Bronchial epithelial cell (primary cell): ENCODE measurements at regions not wholly inside any gene's neighbourhood (a gene's known extent, or its start where the extent isn't known, plus 50 kb on each side); places are given as distances from the start of the nearest gene placed in this dataset.

Source experiments
- DNase-seq: peaks from one replicate; pipeline ENCODE4 v3.0.0-alpha.2; 2010; ENCODE audit warnings: low read depth
- FAIRE-seq: peaks from 2 replicates; lab custom pipeline; 2011; peaks lifted over from hg19 to GRCh38; lab: Jason Lieb, UNC
- H3K27me3 ChIP-seq: 2 replicates; pipeline ENCODE4 v1.5.1; 2011; ENCODE audit warnings: low read length; ENCODE audit not compliant: control insufficient read depth, insufficient read depth
- H3K36me3 ChIP-seq: 2 replicates; pipeline ENCODE4 v1.5.1; 2011; ENCODE audit warnings: low read length; ENCODE audit not compliant: control insufficient read depth, insufficient read depth
- H3K4me3 ChIP-seq: 2 replicates; pipeline ENCODE4 v1.5.1; 2011; ENCODE audit warnings: mild to moderate bottlenecking, low read depth, low read length, control low read depth
- TF ChIP-seq, protein P1 (sequence below): IDR thresholded peaks from 2 replicates; pipeline ENCODE4 v1.5.1; 2011; ENCODE audit warnings: mild to moderate bottlenecking, moderate library complexity, low read length, control low read depth, inconsistent platforms; ENCODE audit not compliant: insufficient read depth, severe bottlenecking

DNA sequence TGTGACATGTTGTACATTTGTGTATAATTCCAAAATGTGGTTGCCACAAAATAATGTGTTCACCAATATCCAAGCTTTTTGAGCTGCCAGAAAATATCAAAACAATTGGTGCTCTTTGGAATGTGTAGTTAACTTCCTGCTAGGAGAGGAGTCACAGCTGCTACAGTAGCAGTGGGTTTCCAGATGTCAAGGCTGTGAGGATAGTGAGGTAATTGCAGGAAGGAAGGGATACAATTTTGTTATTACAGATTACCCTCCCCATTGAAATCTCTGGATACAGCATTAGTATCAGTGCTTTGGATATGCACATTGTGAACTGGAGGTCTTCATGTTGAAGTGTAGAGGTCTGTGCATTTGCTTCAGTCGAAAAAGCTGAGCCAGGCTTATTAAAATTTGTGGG is 253.2 kb downstream of the PTPRC start:
- DNase-seq: no peak
- TF ChIP-seq, protein P1, sequence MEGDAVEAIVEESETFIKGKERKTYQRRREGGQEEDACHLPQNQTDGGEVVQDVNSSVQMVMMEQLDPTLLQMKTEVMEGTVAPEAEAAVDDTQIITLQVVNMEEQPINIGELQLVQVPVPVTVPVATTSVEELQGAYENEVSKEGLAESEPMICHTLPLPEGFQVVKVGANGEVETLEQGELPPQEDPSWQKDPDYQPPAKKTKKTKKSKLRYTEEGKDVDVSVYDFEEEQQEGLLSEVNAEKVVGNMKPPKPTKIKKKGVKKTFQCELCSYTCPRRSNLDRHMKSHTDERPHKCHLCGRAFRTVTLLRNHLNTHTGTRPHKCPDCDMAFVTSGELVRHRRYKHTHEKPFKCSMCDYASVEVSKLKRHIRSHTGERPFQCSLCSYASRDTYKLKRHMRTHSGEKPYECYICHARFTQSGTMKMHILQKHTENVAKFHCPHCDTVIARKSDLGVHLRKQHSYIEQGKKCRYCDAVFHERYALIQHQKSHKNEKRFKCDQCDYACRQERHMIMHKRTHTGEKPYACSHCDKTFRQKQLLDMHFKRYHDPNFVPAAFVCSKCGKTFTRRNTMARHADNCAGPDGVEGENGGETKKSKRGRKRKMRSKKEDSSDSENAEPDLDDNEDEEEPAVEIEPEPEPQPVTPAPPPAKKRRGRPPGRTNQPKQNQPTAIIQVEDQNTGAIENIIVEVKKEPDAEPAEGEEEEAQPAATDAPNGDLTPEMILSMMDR: no peak
- no peak overlapping the region for H3K4me3 ChIP-seq
- no peaks in the 10 kb centered on the region for H3K27me3 ChIP-seq
- H3K36me3 ChIP-seq: no peaks in the 10 kb centered on the region
- no peak for FAIRE-seq

DNA sequence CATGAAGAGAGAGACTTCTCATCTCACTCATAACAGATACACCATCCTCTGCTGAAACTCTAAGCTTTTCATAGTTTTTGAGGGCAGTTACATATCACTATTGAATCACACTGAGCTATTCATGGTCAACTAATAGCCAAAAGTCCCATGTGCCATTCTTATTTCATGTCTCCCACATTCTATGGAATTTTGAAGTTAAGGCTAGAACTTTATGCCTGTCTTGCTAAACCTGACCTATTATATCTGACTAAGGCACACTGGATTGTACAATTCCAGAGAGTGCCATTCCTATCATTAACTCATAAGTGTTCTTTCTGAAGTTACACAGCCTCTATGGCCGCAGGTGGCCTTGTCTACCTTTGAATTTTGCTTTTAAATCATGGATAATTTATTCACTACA is 254.3 kb downstream of the PTPRC start:
- DNase-seq (no peak), FAIRE-seq (no peak)
- TF ChIP-seq, protein P1: no peak
- H3K27me3 ChIP-seq: no peaks in the 10 kb centered on the region
- no peak overlapping the region for H3K4me3 ChIP-seq
- H3K36me3 ChIP-seq: no peaks in the 10 kb centered on the region

DNA sequence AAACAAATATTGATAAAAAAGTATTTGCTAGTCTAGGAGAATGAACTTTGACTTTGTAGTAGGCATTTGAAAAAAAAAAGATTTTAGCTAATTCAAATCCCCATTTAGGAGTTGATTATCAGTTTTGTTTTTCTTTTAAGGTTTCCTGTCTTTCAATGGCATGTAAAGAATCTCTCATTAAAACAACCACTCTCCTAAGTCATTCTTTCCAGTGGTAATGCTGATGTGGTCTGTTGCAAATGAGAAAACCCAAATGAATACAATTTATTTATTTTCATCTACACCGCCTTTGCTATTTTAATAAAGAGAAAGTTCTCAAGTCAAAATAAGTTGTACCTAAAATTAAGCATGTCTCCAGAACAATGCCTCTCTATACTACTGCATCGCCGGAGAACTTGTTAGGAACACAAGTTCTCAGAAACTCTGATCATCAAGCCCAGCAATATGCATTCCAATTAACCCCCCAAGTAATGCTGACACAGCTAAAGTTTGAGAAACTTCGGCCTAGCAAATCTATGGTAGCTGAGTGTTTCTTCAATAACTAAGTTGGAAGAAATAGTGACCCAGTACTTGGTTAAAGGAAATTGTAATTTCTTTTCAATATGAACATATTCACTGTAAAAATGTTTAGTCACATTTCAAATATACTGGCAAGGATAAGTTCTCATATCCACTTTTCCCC is 255.1 kb downstream of the PTPRC start:
- DNase-seq: no peak
- TF ChIP-seq, protein P1: no peak
- H3K27me3 ChIP-seq: no peaks in the 10 kb centered on the region
- FAIRE-seq: no peak
- H3K36me3 ChIP-seq: no peaks in the 10 kb centered on the region
- no peak overlapping the region for H3K4me3 ChIP-seq

DNA sequence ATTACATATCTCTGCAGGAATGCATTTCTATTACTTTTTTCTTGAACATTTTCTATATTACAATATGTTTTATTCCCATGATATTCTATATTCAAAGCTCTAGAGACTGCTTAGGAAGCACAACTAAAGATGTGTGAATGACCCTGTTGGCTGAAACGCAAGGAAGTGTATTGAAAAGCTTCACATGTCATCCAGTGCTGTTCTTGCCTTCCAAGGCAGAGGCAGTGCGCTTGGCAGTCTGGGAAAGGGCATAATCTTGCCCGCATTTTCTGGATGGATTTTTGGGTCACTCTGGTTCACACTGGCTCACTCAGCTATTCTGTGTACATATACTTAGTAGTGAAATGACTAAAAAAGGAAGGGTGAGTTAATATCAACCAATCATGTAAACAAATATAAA is 262.4 kb downstream of the PTPRC start:
- peaks cover 7% of the 10 kb centered on the region for H3K36me3 ChIP-seq
- DNase-seq (no peak), FAIRE-seq (no peak)
- H3K4me3 ChIP-seq: no peak overlapping the region
- H3K27me3 ChIP-seq: no peaks in the 10 kb centered on the region
- TF ChIP-seq, protein P1: no peak

DNA sequence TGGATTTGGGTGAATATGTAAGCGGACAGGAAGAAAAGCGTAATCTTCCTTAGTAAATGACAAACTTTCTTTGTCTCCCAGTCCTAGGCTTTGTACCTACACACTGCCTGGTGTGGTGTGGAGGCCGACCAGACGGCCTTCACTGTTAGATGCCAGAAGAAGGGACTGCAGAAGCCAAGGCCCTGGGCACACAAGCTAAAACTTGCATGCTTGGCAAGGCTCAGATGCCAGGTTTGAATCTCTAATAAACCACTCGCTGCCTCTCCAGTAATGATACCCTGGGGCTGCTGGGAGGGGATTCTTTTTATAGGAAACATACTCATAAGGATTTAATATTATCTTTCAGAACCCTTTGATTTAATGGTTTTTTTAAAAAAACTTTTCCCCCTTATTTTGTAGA is 263.8 kb downstream of the PTPRC start:
- Histone ChIP-seq H3K27me3 (no peaks in the 10 kb centered on the region), H3K4me3 (no peak overlapping the region), H3K36me3 (peaks cover 7% of the 10 kb centered on the region)
- peak; percentile 35 for DNase-seq
- TF ChIP-seq, protein P1: no peak
- no peak for FAIRE-seq

DNA sequence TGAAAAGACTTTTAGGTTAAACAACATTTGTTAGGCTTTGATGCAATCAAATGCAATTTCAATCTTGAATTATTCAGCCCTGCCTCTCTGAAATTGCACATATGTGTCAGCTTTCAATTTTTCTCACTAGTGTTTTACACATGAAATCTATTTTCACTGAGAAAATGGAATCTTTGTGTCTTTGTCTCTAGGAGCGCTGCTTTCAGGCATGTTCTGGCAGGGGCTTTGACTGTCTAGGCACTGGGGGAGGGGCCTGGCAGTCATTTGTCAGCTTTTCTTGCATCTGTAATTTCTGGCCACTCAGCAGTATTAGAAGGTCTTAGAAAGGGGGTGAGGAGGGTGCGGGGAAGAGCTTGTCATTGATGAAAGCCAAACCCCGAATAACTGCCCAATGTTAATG is 264.4 kb downstream of the PTPRC start:
- DNase-seq (peak; percentile 40), FAIRE-seq (no peak)
- H3K27me3 ChIP-seq: no peaks in the 10 kb centered on the region
- no peak overlapping the region for H3K4me3 ChIP-seq
- peaks cover 7% of the 10 kb centered on the region for H3K36me3 ChIP-seq
- TF ChIP-seq, protein P1: no peak
